ENCODE measurements at regions not wholly inside any gene's neighbourhood (a gene's known extent, or its start where the extent isn't known, plus 50 kb on each side); places are given as distances from the start of the nearest gene placed in this dataset.

DNA sequence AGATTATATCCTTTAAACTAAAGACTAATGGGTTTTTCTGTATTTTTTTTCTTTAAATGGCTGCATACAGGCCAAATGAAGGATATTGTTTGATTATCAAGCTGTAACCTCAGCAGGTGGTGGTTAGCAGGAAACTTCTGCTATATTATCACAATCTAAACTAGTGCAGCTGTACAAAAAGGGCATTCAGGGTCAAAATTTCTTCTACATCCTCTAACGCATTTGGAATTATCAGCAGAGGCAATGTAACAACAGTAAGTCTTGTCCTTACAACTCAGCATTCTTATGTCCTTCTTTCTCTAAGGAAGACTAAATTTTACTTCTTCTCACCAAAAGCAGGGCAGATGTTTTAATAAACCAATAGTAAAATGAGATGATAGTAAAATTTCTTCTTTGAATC, 135.8 kb upstream of the FN1 start:
- TF ChIP-seq POLR2AphosphoS5 (IDR thresholded peaks at IDR 0.05; ENCODE audit: control insufficient read depth, insufficient read depth, low read depth, low read length): peak; percentile 48; the same call in 1 of the 2 replicates
- 0 out of 2 replicates have a peak, but pooled peaks have one; percentile 45 for TF ChIP-seq HDAC2 (IDR thresholded peaks at IDR 0.05)
- no peak for TF ChIP-seq ETS2 (tag; IDR thresholded peaks at IDR 0.05; ENCODE audit: borderline replicate concordance, poor library complexity, severe bottlenecking)
- TF ChIP-seq RNF2 (IDR thresholded peaks at IDR 0.05): 0 out of 2 replicates have a peak, but pooled peaks have one; percentile 17
- TF ChIP-seq ZFP1 (CRISPR knock-in tag; IDR thresholded peaks at IDR 0.05): no peak
- TF ChIP-seq, protein P1, sequence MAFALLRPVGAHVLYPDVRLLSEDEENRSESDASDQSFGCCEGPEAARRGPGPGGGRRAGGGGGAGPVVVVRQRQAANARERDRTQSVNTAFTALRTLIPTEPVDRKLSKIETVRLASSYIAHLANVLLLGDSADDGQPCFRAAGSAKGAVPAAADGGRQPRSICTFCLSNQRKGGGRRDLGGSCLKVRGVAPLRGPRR (CRISPR knock-in tag; IDR thresholded peaks at IDR 0.05): no peak
- TF ChIP-seq, protein P2, sequence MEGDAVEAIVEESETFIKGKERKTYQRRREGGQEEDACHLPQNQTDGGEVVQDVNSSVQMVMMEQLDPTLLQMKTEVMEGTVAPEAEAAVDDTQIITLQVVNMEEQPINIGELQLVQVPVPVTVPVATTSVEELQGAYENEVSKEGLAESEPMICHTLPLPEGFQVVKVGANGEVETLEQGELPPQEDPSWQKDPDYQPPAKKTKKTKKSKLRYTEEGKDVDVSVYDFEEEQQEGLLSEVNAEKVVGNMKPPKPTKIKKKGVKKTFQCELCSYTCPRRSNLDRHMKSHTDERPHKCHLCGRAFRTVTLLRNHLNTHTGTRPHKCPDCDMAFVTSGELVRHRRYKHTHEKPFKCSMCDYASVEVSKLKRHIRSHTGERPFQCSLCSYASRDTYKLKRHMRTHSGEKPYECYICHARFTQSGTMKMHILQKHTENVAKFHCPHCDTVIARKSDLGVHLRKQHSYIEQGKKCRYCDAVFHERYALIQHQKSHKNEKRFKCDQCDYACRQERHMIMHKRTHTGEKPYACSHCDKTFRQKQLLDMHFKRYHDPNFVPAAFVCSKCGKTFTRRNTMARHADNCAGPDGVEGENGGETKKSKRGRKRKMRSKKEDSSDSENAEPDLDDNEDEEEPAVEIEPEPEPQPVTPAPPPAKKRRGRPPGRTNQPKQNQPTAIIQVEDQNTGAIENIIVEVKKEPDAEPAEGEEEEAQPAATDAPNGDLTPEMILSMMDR (IDR thresholded peaks at IDR 0.05 in 2 of 3, conservative IDR thresholded peaks at IDR 0.05 in 1 of 3; ENCODE audit: insufficient read depth in 2 of 3, low read depth in 1 of 3, low read length in 3 of 3): no peak
- no peak for TF ChIP-seq ZNF23 (CRISPR knock-in tag; IDR thresholded peaks at IDR 0.05)
- no peak for TF ChIP-seq CBX3 (IDR thresholded peaks at IDR 0.05; ENCODE audit: borderline replicate concordance in 1 of 2, low read length in 2 of 2)
- no peak for TF ChIP-seq MTF1 (CRISPR knock-in tag; IDR thresholded peaks at IDR 0.05; ENCODE audit: borderline replicate concordance)
- TF ChIP-seq NCOA4 (IDR thresholded peaks at IDR 0.05; ENCODE audit: partially characterized antibody): no peak
